AG09319 (cell line): ENCODE measurements at regions not wholly inside any gene's neighbourhood (a gene's known extent, or its start where the extent isn't known, plus 50 kb on each side); places are given as distances from the start of the nearest gene placed in this dataset.

ENCODE experiments used
- DNase-seq: peaks from one replicate; pipeline ENCODE4 v3.0.0-alpha.2; 2010; ENCODE audit warnings: low read depth; ENCODE audit errors: extremely low read depth
- TF ChIP-seq, protein P1 (sequence below): IDR thresholded peaks from 2 replicates; pipeline ENCODE4 v1.5.1; 2011; ENCODE audit warnings: low read depth, mild to moderate bottlenecking, inconsistent platforms, low read length, moderate library complexity

- TF ChIP-seq, protein P1, sequence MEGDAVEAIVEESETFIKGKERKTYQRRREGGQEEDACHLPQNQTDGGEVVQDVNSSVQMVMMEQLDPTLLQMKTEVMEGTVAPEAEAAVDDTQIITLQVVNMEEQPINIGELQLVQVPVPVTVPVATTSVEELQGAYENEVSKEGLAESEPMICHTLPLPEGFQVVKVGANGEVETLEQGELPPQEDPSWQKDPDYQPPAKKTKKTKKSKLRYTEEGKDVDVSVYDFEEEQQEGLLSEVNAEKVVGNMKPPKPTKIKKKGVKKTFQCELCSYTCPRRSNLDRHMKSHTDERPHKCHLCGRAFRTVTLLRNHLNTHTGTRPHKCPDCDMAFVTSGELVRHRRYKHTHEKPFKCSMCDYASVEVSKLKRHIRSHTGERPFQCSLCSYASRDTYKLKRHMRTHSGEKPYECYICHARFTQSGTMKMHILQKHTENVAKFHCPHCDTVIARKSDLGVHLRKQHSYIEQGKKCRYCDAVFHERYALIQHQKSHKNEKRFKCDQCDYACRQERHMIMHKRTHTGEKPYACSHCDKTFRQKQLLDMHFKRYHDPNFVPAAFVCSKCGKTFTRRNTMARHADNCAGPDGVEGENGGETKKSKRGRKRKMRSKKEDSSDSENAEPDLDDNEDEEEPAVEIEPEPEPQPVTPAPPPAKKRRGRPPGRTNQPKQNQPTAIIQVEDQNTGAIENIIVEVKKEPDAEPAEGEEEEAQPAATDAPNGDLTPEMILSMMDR = no peak
These were observed 451.7 kb upstream of the HS6ST1 start for GRCh38 chr2:128770143-128771085.

GRCh38 chr2:128771401-128771800, 452.7 kb upstream of the HS6ST1 start:
- TF ChIP-seq, protein P1 = no peak
- no peak for DNase-seq

More at GRCh38 chr2:128770143-128771085, 451.7 kb upstream of the HS6ST1 start:
- DNase-seq = no peak

DNA sequence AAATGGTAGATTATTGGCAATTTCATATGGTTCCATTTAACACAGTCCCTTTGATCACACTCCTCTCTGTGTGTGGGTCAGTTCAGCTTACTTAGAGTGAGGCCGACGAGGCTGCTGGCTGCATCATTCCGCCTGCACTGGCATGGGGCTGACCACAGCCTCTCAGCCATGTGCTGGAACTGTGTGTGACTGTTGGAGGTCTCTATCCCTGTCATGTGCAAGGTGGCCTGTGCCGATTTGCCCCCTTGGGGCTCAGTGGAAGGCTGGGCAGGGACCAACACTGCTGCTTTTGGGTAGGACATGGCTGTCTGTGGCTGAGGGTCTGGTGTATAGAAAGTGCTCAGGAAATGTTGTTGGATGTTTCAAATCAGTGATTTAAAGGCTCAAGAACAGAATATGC, 454.0 kb upstream of the HS6ST1 start:
- TF ChIP-seq, protein P1 = no peak
- DNase-seq = no peak

DNA sequence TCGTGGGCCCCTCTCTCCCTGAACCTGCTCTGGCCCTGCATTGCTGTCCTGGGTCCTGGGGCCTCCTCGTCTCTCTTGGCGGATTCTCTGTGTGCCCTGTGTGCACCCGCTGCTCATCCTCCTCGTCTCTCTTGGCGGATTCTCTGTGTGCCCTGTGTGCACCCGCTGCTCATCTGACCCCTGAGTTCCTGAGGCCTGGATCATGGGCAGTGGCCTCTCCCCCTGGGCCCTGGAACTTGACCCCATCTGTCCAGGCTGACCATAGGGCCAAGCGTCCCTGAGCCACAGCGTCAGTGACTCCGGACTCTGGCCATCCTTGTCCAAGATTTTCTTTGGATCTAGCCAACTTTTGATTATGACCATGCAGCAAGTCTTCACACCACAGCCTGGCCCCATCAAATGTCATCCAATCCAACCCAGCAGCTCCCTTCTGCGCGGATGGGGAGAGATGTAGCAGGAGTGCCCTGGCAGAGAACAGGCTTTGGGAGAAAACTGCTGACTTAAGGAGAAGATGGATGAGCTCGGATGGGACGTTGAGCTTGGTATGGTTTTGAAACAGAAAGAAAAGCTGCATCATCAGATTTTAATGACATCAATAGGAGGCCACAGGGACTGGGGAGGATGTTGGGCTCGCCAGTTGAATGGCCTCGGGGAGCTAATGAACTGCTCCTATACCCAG, 455.1 kb upstream of the HS6ST1 start:
- TF ChIP-seq, protein P1 = no peak

DNA sequence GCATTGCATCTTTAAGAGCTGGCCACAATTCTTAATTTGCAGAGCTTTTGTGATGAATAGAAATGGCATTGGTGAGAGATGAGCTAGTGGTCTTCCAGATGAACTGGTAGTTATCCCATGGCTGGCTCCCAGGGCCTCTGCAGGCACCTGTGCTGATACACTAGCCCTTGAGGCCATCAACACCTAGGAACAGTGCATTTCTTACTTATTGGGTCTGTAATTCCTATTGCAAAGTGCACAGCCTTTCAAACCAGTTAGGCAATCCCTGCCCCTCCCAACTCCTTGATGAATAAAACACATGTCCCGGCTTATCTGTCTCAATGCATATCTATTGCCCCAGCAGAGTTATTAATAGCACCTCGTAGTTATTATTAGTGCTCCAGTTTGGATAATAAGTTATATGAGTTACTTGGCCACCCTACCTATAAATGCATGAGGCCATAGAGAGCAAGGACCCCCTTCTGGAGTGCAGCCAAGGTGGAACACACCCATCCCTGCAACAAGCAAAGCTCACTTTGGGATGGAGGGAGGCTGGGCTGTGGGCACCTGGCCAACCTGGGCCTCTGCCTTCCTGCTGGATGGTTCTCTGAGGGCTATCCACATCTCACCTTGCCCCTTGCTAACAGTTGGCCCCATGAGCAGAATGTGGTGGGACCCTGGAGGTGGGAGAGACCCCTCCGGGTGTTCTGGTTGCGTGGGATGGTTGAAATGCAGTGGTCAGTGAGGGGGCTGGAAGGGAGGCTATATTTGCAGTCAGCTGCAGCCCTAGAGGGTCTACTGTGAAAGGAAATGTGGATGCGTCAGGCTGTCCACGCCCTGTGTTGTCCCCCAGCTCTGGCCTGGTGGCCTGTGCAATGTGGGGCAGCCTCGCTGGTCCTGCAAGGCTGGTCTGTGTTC, 455.9 kb upstream of the HS6ST1 start:
- no peak for DNase-seq
- TF ChIP-seq, protein P1 = no peak

More for the DNA sequence above, 455.1 kb upstream of the HS6ST1 start:
- DNase-seq = no peak

DNA sequence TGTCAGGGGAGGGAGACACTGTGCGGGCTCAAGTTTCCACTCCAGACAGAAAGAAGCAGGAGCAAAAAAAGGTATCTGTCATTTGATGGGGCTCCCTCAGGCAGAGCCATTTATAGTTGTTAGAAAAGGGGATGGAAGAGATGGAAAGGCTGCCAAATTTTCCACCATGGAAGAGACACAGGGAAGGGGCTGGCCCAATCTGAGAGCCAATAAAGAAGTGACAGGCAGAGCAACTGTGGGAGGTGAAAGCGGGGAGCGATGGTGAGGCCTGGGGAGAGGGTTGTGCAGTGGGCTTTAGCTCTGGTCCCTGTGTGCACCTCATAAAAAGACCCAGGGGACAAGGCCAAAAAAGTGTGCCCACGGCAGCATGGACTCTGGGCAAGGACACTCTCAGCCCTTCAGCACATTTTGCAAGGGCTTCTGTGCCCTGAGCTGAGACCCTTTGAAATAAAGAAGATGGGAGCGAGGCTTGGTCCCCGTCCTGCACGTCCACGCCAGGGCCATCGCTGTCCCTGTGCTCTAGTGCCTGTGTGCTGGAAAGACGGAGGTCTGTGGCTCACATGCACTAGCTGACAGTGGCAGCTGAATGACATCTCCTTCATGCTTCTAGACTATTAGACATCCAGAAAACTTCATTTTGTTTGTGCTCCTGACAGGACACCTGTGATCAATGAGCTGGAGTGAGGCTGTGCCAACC, 456.7 kb upstream of the HS6ST1 start:
- TF ChIP-seq, protein P1 = no peak
- no peak for DNase-seq
